ENCODE measurements at regions not wholly inside any gene's neighbourhood (a gene's known extent, or its start where the extent isn't known, plus 50 kb on each side); places are given as distances from the start of the nearest gene placed in this dataset.

DNA sequence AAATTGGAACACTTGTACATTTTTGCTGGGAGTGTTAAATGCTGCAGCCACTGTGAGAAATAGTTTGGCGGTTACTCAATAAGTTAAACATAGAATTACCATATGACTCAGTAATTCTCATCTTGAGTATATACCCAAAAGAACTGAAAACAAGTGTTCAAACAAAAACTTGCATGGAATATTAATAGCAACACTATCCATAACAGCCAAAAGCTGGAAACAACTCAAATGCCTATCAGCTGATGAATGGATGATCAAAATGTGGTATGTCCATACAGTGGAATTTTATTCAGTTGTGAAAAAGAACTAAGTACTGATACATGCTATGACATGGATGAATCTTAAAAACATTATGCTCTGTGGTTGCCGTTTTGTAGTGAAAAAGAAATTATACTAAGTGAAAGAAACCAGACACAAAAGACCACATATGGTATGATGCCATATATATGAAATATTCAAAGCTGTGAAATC lies 63.0 kb upstream of the SP4 start:
- no peak for DNase-seq (ENCODE audit: low read depth)

DNA sequence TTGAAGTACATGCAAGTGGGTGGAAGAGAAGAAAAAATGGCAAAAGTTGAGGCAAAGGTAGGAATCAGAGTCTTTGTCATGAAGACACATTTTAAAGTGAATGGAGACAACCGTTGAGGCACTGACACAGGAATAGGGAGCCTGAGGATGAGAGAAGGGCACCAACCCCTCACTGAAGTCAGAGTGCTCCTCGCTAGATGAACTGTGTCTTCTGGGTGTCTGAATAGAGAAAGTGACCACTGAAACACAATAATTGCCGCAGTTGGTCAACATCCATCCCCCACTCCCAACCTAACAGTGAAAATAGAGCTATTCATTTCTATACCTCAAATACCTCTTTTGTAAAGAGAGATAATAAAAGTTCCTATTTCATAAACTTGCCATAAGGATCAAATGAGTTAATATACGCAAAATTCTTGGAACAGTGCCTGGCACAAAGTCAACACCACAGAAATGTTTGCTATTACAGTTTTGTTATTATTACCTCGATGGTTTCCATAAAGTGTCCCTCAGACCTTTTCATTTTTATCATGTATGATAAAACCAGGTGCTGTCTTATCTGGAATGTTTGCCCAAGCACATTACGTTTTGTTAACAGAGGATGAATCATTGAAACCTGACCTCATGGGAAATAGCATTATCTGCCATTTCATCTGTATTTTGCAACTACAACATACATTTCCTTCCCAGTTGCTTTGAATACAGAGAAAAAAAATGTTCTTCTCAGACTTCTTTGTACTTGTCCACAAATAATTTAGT lies 61.8 kb upstream of the SP4 start:
- no peak for DNase-seq (ENCODE audit: low read depth)

DNA sequence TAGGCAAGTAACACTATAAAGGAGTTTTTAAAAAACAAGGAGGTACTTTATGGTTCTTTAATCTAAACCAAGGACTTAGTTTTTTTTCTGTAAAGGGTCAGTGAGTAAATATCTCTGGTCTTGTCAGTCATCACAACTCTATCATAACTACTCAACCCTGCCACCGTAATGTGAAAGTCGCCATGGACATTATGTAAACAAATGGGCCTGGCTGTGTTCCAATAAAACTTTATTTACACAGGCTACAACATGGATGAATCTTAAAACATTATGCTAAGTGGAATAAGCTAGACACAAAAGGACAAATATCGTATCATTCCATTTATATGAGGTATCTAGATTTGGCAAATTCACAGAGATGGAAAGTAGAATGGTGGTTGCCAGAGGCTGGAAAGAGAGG lies 60.8 kb upstream of the SP4 start:
- DNase-seq (ENCODE audit: low read depth) = no peak

DNA sequence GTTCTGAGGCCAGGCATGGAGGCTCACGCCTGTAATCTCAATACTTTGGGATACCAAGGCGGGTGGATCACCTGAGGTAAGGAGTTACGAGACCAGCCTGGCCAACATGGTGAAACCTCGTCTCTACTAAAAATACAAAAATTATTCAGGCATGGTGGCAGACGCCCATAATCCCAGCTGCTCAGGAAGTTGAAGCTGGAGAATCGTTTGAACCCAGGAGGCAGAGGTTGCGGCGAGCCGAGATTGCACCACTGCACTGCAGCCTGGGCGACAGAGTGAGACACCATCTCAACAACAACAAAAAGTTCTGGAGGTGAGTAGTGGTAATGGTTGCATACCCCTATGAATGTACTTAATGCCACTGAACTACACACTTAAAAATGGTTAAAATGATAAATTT lies 60.3 kb upstream of the SP4 start:
- no peak for DNase-seq (ENCODE audit: low read depth)

DNA sequence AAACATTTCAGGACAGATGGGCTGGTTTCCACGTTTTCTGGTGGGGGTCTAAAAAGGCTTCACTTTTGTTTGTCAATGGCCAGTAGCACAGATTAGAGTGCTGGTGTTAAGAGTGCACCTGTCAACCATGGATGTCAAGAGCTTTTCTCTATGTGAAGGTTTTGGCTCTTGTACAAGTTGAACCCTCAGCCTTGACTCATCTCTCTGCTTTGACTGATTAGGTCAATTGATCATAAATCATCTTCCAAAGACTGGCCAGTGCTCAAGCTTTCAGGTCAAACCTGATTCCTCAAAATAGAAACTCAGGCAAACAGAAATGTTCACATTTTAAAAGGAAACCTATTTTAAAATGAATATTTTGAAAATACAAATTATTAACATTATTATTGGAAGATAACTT lies 59.6 kb upstream of the SP4 start:
- DNase-seq (ENCODE audit: low read depth) = no peak

DNA sequence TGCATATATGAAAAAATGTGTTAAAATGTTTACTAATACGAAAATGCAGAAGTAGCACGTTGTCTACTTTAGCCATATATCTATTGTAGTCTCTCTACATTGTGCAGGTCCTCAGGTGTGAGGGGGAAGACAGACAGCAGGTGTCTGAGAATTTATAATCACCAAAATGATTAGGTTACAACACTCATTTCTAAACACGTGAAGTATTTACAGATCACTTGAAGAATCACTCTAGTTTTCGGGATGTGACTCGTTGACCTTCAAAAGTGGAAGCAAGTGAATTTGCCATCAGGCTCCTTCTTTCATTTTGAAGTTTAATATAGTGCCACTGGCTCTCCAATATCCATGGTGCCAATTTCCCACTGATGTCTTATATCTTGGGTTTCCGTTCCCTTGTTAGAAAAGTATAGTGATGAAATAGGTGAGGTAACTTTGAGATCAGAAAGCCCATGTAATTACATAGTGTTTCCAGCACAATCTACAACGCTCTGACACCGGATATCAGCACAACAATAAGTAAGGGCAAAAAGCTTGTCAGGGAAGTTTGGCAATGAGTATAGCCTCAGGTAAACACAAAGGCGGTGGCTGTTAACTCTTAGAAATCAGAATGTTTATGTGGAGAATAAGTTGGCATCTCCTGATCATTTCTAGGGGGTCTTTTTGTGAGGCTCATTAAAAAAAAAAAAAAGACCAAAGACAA lies 57.5 kb upstream of the SP4 start:
- DNase-seq (ENCODE audit: low read depth) = no peak

DNA sequence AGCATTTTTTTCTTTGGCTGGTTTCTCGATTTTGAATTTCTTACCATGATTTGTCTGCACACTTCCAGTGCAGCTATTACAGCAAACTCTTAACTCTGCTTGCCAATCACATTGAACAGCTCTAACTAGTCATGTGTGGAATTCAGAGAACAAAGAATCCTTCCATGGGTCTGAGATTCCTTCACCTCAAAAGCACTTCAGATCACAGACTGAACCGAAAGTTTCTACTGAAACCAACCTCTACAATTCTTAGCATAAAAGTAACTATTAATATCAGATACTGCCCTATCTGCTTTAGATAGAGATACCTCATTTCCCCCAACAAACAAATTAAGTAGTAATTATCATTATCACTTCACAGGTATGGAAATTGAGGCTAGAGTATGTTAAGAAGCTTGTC lies 56.5 kb upstream of the SP4 start:
- no peak for DNase-seq (ENCODE audit: low read depth)

DNA sequence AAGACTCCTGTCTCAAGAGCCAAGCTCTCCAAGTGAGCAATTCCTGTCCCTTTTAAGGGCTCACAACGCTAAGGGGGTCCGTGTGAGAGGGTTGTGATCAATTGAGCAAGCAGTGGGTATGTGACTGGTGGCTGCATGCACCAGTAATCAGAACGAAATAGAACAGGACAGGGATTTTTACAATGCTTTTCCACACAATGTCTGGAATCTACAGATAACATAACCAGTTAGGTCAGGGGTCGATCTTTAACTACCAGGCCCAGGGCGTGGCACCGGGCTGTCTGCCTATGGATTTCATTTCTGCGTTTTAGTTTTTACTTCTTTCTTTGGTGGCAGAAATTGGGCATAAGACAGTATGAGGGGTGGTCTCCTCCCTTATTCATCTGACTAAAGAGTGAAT lies 54.9 kb upstream of the SP4 start:
- no peak for DNase-seq (ENCODE audit: low read depth)

DNA sequence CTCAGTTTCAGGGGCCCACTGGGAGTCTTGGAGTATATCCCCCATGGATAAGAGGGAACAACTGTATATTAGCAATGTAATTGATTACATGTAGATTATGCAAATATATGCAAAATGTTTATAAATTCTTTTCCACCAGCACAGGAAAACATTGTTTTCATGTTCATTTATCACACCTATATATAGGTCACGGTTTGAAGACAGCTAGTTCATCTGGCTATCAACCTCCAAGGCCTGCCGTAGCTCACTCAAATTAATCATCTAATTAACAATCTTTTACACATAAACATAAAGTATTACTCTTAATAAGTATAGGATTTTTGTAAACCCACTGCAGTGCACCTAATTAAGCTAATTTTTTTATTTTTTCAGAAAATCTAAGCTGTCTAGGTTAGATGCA lies 53.7 kb upstream of the SP4 start:
- DNase-seq (ENCODE audit: low read depth) = no peak

DNA sequence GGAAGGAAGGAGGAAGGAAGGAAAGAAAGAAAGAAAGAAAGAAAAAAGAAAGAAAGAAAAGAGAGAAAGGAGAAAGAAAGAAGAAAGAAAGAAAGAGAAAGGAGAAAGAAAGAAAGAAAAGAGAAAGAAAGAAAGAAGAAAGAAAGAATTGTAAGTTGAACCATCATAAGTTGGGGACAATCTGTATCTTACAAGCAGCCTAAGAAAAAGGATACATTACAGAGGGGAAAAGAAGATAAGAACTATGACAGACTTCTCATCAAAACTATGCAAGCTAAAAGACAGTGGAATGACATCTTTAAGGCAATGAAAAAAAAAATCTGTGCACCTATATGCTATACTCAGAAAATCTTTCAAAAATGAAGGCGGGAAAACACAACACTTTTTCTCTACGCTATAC lies 50.3 kb upstream of the SP4 start:
- no peak for DNase-seq (ENCODE audit: low read depth)
